ENCODE measurements at regions not wholly inside any gene's neighbourhood (a gene's known extent, or its start where the extent isn't known, plus 50 kb on each side); places are given as distances from the start of the nearest gene placed in this dataset.

DNA sequence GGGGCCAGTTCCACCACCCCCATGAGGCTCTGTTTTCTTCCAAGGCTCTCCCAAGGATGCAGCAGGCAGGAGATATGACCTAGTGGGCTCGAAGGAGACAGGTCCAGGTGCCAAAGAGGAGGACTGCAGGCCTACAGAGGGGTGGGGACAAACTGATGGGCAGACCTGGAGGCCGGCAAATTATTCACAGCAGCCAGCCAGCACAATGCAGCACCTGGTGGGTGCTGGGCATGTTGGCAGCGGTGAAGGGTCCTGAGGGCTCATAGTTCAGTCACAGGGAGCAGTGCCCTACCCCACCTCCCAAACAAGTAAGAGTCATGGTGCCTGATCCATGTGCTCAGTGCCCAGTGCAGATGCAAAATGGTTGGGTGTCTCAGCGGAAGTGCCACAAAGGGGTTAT, 171.7 kb downstream of the ABHD5 start:
- Histone ChIP-seq H3K4me2 (no peak overlapping the region), H2AFZ (no peak overlapping the region), H3F3A (replicated peaks; ENCODE audit: low read depth) (no peaks in the 10 kb centered on the region), H3K79me2 (replicated peaks; ENCODE audit: insufficient read depth) (no peaks in the 10 kb centered on the region), H3K4me1 (ENCODE audit: insufficient read depth) (peaks cover 13% of the 10 kb centered on the region), H3K27me3 (ENCODE audit: insufficient read depth) (no peaks in the 10 kb centered on the region), H3K36me3 (ENCODE audit: insufficient read depth) (no peaks in the 10 kb centered on the region), H3K27ac (ENCODE audit: low read depth) (no peak overlapping the region), H4K20me1 (replicated peaks; ENCODE audit: insufficient read depth) (no peaks in the 10 kb centered on the region), H3K9me2 (ENCODE audit: insufficient read depth) (0 out of 2 replicates have a peak, but pooled peaks cover 4% of the 10 kb centered on the region), H3K4me3 (no peak overlapping the region)
- no peak for TF ChIP-seq NANOG (IDR thresholded peaks at IDR 0.05; ENCODE audit: borderline replicate concordance)
- ATAC-seq (no peak), DNase-seq (ENCODE audit: low spot score) (no peak)
- Mint-ChIP-seq H3K4me1 (peaks cover 16% of the 10 kb centered on the region), H3K36me3 (ENCODE audit: low read depth) (no peaks in the 10 kb centered on the region), H3K27ac (no peak overlapping the region), H3K4me3 (no peak overlapping the region), H3K27me3 (ENCODE audit: insufficient read depth, low read depth, poor library complexity) (peaks cover 7% of the 10 kb centered on the region), H3K9me3 (no peaks in the 10 kb centered on the region)

- TF ChIP-seq ZNF331 (CRISPR knock-in tag; IDR thresholded peaks at IDR 0.05; ENCODE audit: low read depth) = no peak
- Mint-ChIP-seq H3K9me3 (no peaks in the 10 kb centered on the region), H3K4me3 (no peak overlapping the region), H3K27me3 (ENCODE audit: insufficient read depth, low read depth, poor library complexity) (peaks cover 4% of the 10 kb centered on the region), H3K4me1 (peaks cover 8% of the 10 kb centered on the region), H3K36me3 (ENCODE audit: low read depth) (no peaks in the 10 kb centered on the region; the same call in 2 of the 3 replicates), H3K27ac (no peak overlapping the region)
- H3K9me2 ChIP-seq (ENCODE audit: insufficient read depth) = 0 out of 2 replicates have a peak, but pooled peaks cover 4% of the 10 kb centered on the region
- H3F3A ChIP-seq (replicated peaks; ENCODE audit: low read depth) = no peaks in the 10 kb centered on the region
- H3K27ac ChIP-seq (ENCODE audit: low read depth) = no peak overlapping the region
- H3K36me3 ChIP-seq (ENCODE audit: insufficient read depth) = no peaks in the 10 kb centered on the region
- H3K4me1 ChIP-seq (ENCODE audit: insufficient read depth) = peaks cover 7% of the 10 kb centered on the region
- ATAC-seq (no peak), DNase-seq (ENCODE audit: low spot score) (no peak)
- H2AFZ ChIP-seq = no peak overlapping the region
- H3K4me3 ChIP-seq = no peak overlapping the region
- H3K27me3 ChIP-seq (ENCODE audit: insufficient read depth) = no peaks in the 10 kb centered on the region
- H3K4me2 ChIP-seq = no peak overlapping the region
- no peaks in the 10 kb centered on the region for H3K79me2 ChIP-seq (replicated peaks; ENCODE audit: insufficient read depth)
- no peaks in the 10 kb centered on the region for H4K20me1 ChIP-seq (replicated peaks; ENCODE audit: insufficient read depth)
Observed at GRCh38 chr3:43862992-43863805, 172.5 kb downstream of the ABHD5 start.

DNA sequence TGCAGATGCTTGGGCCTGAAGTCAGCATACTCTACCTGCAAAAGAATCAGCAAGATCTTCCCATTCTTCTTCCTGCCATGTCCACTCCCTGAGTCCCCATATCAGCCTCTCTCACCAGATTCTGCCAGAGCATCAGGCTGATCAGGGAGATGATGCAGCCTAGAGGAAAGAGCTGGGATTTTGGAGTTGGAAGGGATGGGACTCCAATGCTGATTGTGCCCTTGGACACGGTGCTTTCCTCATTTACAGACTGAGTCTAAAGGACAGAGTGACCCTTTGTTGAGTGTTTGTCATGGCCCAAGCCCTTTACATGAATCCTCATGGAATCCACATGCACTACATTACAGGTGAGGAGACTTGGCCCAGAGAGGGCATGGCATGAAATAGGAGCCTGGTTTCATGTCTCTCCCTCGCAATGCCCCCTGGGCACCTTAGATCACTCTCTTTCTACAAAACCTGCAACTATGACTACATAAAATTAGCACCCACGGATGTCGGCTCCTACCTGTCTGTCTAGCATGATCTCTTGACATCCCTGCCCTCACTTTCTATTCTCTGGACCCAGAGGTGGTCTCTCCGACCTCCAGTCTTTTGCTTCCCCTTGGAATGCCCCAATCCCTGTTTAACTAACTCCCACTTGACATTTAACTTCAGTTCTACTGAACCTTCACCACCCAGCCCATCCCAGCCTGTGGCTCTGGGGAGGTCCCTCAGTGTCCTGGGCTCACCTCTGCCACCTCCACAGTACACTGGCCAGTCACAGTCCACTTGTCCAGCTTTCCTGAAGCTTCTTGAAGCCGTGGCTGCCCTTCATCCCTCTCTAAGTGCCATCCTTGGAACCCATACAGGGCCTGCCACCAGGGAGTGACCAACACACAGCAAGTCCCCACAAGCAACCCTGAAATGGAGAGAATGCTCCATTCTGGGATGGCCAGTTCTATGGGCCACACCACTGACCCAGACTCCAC, 173.5 kb downstream of the ABHD5 start:
- H3K79me2 ChIP-seq (replicated peaks; ENCODE audit: insufficient read depth) = no peaks in the 10 kb centered on the region
- ATAC-seq = no peak
- no peaks in the 10 kb centered on the region; the same call in 2 of the 3 replicates for H3K4me1 Mint-ChIP-seq
- no peak overlapping the region for H3K27ac Mint-ChIP-seq
- no peaks in the 10 kb centered on the region for H3K4me1 ChIP-seq (ENCODE audit: insufficient read depth)
- H3K36me3 Mint-ChIP-seq (ENCODE audit: low read depth) = no peaks in the 10 kb centered on the region; the same call in 2 of the 3 replicates
- H3K27ac ChIP-seq (ENCODE audit: low read depth) = no peak overlapping the region
- no peak overlapping the region for H3K4me3 Mint-ChIP-seq
- DNase-seq (ENCODE audit: low spot score) = no peak
- no peaks in the 10 kb centered on the region for H3F3A ChIP-seq (replicated peaks; ENCODE audit: low read depth)
- no peaks in the 10 kb centered on the region for H3K36me3 ChIP-seq (ENCODE audit: insufficient read depth)
- no peak overlapping the region for H3K4me2 ChIP-seq
- H3K9me2 ChIP-seq (ENCODE audit: insufficient read depth) = 0 out of 2 replicates have a peak, but pooled peaks cover 4% of the 10 kb centered on the region
- H3K27me3 ChIP-seq (ENCODE audit: insufficient read depth) = no peaks in the 10 kb centered on the region
- H2AFZ ChIP-seq = no peak overlapping the region
- H4K20me1 ChIP-seq (replicated peaks; ENCODE audit: insufficient read depth) = no peaks in the 10 kb centered on the region
- no peaks in the 10 kb centered on the region for H3K9me3 Mint-ChIP-seq
- H3K4me3 ChIP-seq = no peak overlapping the region
- H3K27me3 Mint-ChIP-seq (ENCODE audit: insufficient read depth, low read depth, poor library complexity) = peaks cover 5% of the 10 kb centered on the region
- TF ChIP-seq POLR2AphosphoS5 (IDR thresholded peaks at IDR 0.05; ENCODE audit: low read depth) = no peak
- TF ChIP-seq NANOG (IDR thresholded peaks at IDR 0.05; ENCODE audit: borderline replicate concordance) = no peak
- TF ChIP-seq, protein P1, sequence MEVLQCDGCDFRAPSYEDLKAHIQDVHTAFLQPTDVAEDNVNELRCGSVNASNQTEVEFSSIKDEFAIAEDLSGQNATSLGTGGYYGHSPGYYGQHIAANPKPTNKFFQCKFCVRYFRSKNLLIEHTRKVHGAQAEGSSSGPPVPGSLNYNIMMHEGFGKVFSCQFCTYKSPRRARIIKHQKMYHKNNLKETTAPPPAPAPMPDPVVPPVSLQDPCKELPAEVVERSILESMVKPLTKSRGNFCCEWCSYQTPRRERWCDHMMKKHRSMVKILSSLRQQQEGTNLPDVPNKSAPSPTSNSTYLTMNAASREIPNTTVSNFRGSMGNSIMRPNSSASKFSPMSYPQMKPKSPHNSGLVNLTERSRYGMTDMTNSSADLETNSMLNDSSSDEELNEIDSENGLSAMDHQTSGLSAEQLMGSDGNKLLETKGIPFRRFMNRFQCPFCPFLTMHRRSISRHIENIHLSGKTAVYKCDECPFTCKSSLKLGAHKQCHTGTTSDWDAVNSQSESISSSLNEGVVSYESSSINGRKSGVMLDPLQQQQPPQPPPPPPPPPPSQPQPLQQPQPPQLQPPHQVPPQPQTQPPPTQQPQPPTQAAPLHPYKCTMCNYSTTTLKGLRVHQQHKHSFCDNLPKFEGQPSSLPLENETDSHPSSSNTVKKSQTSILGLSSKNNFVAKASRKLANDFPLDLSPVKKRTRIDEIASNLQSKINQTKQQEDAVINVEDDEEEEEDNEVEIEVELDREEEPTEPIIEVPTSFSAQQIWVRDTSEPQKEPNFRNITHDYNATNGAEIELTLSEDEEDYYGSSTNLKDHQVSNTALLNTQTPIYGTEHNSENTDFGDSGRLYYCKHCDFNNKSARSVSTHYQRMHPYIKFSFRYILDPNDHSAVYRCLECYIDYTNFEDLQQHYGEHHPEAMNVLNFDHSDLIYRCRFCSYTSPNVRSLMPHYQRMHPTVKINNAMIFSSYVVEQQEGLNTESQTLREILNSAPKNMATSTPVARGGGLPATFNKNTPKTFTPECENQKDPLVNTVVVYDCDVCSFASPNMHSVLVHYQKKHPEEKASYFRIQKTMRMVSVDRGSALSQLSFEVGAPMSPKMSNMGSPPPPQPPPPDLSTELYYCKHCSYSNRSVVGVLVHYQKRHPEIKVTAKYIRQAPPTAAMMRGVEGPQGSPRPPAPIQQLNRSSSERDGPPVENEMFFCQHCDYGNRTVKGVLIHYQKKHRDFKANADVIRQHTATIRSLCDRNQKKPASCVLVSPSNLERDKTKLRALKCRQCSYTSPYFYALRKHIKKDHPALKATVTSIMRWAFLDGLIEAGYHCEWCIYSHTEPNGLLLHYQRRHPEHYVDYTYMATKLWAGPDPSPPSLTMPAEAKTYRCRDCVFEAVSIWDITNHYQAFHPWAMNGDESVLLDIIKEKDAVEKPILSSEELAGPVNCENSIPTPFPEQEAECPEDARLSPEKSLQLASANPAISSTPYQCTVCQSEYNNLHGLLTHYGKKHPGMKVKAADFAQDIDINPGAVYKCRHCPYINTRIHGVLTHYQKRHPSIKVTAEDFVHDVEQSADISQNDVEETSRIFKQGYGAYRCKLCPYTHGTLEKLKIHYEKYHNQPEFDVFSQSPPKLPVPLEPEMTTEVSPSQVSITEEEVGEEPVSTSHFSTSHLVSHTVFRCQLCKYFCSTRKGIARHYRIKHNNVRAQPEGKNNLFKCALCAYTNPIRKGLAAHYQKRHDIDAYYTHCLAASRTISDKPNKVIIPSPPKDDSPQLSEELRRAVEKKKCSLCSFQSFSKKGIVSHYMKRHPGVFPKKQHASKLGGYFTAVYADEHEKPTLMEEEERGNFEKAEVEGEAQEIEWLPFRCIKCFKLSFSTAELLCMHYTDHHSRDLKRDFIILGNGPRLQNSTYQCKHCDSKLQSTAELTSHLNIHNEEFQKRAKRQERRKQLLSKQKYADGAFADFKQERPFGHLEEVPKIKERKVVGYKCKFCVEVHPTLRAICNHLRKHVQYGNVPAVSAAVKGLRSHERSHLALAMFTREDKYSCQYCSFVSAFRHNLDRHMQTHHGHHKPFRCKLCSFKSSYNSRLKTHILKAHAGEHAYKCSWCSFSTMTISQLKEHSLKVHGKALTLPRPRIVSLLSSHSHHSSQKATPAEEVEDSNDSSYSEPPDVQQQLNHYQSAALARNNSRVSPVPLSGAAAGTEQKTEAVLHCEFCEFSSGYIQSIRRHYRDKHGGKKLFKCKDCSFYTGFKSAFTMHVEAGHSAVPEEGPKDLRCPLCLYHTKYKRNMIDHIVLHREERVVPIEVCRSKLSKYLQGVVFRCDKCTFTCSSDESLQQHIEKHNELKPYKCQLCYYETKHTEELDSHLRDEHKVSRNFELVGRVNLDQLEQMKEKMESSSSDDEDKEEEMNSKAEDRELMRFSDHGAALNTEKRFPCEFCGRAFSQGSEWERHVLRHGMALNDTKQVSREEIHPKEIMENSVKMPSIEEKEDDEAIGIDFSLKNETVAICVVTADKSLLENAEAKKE (CRISPR knock-in tag; IDR thresholded peaks at IDR 0.05) = no peak
- no peak for TF ChIP-seq STAT1 (IDR thresholded peaks at IDR 0.05; ENCODE audit: unreplicated experiment)
- TF ChIP-seq EZH2phosphoT487 (IDR thresholded peaks at IDR 0.05; ENCODE audit: unreplicated experiment) = no peak
- TF ChIP-seq CREB1 (CRISPR knock-in tag; IDR thresholded peaks at IDR 0.05; ENCODE audit: low read depth) = no peak
- no peak for TF ChIP-seq ZNF114 (CRISPR knock-in tag; IDR thresholded peaks at IDR 0.05)
- TF ChIP-seq ZNF331 (CRISPR knock-in tag; IDR thresholded peaks at IDR 0.05; ENCODE audit: low read depth) = no peak
